ENCODE measurements at regions not wholly inside any gene's neighbourhood (a gene's known extent, or its start where the extent isn't known, plus 50 kb on each side); places are given as distances from the start of the nearest gene placed in this dataset.

DNA sequence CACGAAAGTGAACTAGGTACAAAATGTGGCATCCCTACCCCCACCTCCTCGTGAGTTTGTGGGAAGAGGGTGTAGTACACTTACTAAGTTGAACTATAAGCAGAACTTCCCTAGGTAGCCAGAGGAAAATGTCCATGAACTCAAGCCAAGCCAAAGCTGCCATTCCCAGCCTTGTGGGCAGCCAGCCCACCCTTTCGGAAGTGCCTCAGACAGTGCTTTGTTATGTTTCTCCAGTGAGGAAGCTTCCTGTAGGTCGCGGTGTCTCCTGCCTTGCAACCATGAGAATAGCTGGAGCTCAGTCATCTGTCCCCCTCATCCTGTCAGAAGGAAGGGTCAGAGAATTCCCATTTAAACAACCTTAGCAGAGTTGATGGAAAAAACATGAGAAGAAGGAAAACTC lies 266.9 kb downstream of the DUSP6 start:
- no peak for ATAC-seq
- Histone ChIP-seq H3K4me1 (peaks cover 0 to 3% (median 0%) of the 10 kb centered on the region in 3 donors), H3K9me3 (no peaks in the 10 kb centered on the region), H3K36me3 (no peaks in the 10 kb centered on the region), H3K27me3 (no peaks in the 10 kb centered on the region), H3K27ac (no peak overlapping the region), H3K4me3 (no peak overlapping the region)
- WGBS, 2 donors (ENCODE audit: low coverage in 1 of 2): no CpG with 5 or more reads among the region's 5 CpGs
- TF ChIP-seq POLR2AphosphoS5 (IDR thresholded peaks at IDR 0.05) (no peak), POLR2A (IDR thresholded peaks at IDR 0.05) (no peak), EP300 (IDR thresholded peaks at IDR 0.05) (no peak)
- TF ChIP-seq, protein P1, sequence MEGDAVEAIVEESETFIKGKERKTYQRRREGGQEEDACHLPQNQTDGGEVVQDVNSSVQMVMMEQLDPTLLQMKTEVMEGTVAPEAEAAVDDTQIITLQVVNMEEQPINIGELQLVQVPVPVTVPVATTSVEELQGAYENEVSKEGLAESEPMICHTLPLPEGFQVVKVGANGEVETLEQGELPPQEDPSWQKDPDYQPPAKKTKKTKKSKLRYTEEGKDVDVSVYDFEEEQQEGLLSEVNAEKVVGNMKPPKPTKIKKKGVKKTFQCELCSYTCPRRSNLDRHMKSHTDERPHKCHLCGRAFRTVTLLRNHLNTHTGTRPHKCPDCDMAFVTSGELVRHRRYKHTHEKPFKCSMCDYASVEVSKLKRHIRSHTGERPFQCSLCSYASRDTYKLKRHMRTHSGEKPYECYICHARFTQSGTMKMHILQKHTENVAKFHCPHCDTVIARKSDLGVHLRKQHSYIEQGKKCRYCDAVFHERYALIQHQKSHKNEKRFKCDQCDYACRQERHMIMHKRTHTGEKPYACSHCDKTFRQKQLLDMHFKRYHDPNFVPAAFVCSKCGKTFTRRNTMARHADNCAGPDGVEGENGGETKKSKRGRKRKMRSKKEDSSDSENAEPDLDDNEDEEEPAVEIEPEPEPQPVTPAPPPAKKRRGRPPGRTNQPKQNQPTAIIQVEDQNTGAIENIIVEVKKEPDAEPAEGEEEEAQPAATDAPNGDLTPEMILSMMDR (IDR thresholded peaks at IDR 0.05): no peak

DNA sequence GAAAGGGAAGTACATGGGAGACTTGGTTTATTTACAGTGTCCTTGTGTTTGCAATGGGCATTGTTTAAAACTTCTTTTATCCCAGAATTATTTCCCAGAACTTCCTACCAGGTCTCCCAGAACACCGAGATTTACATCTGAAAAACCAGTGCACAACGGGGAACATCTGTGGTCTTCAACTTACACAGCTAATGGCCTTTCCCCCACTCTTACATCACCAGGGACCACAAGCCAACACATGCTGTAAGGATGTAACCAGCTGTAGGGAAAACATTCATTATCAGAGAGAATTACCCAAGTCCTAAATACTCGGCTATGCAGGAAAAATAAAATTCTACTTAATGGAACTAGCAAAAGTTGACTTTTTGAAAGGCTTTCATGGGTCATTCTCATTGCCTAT lies 267.6 kb downstream of the DUSP6 start:
- no peaks in the 10 kb centered on the region for H3K36me3 ChIP-seq
- TF ChIP-seq POLR2AphosphoS5 (IDR thresholded peaks at IDR 0.05) (no peak), POLR2A (IDR thresholded peaks at IDR 0.05) (no peak), EP300 (IDR thresholded peaks at IDR 0.05) (no peak)
- TF ChIP-seq, protein P1 (IDR thresholded peaks at IDR 0.05): no peak
- no peaks in the 10 kb centered on the region for H3K9me3 ChIP-seq
- ATAC-seq: no peak
- peaks cover 0 to 3% (median 0%) of the 10 kb centered on the region in 3 donors for H3K4me1 ChIP-seq
- no peak overlapping the region for H3K27ac ChIP-seq
- 47 to 69% methylated on average over 3 of the region's 3 CpGs for WGBS, 2 donors (ENCODE audit: low coverage in 1 of 2)
- no peaks in the 10 kb centered on the region for H3K27me3 ChIP-seq
- H3K4me3 ChIP-seq: no peak overlapping the region

DNA sequence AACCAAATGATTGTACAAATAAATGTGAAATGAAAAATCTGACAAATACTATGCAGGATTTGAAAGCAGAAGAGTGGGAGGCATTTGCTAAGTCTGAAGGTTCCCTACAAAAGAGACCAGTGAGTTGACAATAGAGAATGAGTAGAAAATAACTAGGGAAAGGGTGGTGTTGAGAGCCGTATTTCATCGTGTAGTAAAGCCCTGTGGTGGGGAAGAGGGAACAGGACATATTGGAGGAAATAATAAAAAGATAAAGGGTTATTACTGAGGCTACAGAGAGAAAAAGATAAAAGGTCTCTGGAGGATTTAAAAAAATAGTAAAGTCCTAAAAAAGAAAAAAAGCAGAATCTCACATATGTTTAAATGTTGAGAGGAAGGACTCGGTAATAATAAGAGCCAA lies 268.8 kb downstream of the DUSP6 start:
- Histone ChIP-seq H3K27me3 (no peaks in the 10 kb centered on the region), H3K4me1 (peaks cover 0 to 3% (median 0%) of the 10 kb centered on the region in 3 donors), H3K9me3 (no peaks in the 10 kb centered on the region), H3K36me3 (no peaks in the 10 kb centered on the region), H3K27ac (no peak overlapping the region), H3K4me3 (no peak overlapping the region)
- TF ChIP-seq EP300 (IDR thresholded peaks at IDR 0.05): no peak
- no peak for TF ChIP-seq POLR2A (IDR thresholded peaks at IDR 0.05)
- TF ChIP-seq, protein P1 (IDR thresholded peaks at IDR 0.05): no peak
- TF ChIP-seq POLR2AphosphoS5 (IDR thresholded peaks at IDR 0.05): no peak
- ATAC-seq: no peak
- WGBS, 2 donors (ENCODE audit: low coverage in 1 of 2): 85 to 95% methylated on average over 3 of the region's 3 CpGs

DNA sequence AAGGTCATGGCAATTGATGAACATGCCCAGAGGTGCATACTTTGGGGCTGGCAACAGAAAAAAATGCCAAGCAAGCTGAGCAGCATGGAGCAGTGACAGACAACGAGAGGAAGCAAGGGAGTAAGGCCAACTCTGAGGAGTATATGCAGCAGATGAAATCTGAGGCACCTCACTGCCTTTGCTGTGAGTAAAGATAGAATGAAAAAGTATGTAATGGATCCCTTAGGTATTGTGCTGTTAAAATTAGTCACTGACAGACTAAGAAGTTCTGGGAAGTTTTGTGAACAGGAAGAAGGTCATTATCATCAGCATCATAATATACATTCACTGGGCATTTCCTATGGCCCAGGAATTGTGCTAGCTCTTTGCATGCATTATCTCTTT lies 269.9 kb downstream of the DUSP6 start:
- Histone ChIP-seq H3K36me3 (no peaks in the 10 kb centered on the region), H3K4me1 (peaks cover 0 to 3% (median 0%) of the 10 kb centered on the region in 3 donors), H3K27ac (no peak overlapping the region), H3K9me3 (no peaks in the 10 kb centered on the region), H3K4me3 (no peak overlapping the region), H3K27me3 (no peaks in the 10 kb centered on the region)
- ATAC-seq: no peak
- no peak for TF ChIP-seq POLR2AphosphoS5 (IDR thresholded peaks at IDR 0.05)
- TF ChIP-seq EP300 (IDR thresholded peaks at IDR 0.05): no peak
- TF ChIP-seq POLR2A (IDR thresholded peaks at IDR 0.05): no peak
- TF ChIP-seq, protein P1 (IDR thresholded peaks at IDR 0.05): no peak
- WGBS, 2 donors (ENCODE audit: low coverage in 1 of 2): 100% methylated on average over 1 of the region's 1 CpG

DNA sequence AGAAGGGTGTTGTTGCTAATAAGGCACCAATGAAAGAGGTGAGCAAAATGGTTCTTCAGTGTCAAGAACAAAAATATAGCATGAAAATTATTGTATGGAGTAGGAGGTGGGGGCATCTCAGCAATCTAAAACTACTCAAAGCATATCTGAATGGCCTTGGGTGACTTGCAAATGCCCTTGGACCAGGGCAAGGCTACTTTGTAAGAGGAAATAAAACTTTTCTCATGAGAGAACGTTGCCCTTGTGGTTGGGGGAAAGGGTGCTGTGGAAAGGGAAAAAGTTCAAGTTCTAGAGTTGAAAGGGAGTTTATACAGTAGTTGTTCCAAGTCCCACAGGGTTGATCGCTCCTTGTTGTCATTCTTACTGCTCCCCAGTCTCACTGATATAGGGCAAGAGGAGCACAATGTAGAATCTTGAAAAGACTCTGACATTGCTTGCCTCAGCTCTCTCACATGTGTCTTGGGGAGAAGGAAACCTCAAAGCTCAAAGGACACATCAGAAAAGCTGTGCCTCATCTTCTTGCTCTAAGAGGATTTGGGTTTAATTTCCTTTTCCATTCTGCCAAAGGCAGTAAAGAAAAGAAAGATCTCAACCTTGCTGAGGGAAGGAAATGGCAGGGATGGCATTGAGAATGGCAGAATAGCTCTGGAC lies 270.5 kb downstream of the DUSP6 start:
- Histone ChIP-seq H3K4me1 (peaks cover 0 to 3% (median 0%) of the 10 kb centered on the region in 3 donors), H3K4me3 (no peak overlapping the region), H3K27ac (no peak overlapping the region), H3K9me3 (no peaks in the 10 kb centered on the region), H3K36me3 (no peaks in the 10 kb centered on the region), H3K27me3 (no peaks in the 10 kb centered on the region)
- WGBS, 2 donors (ENCODE audit: low coverage in 1 of 2): 83 to 85% methylated on average over 2 of the region's 2 CpGs
- no peak for ATAC-seq
- TF ChIP-seq, protein P1 (IDR thresholded peaks at IDR 0.05): no peak
- TF ChIP-seq EP300 (IDR thresholded peaks at IDR 0.05) (no peak), POLR2A (IDR thresholded peaks at IDR 0.05) (no peak), POLR2AphosphoS5 (IDR thresholded peaks at IDR 0.05) (no peak)

Data from gastroesophageal sphincter (tissue), 4 donors.